Stomach smooth muscle (tissue), 2 donors: ENCODE measurements at regions not wholly inside any gene's neighbourhood (a gene's known extent, or its start where the extent isn't known, plus 50 kb on each side); places are given as distances from the start of the nearest gene placed in this dataset.
"Not testable (repeated sequence)": the region's sequence is repeated elsewhere in the genome, so short reads cannot be mapped to it uniquely, and the experiment has no call there.

Experiments used
- H3K27ac ChIP-seq: one replicate; pipeline ENCODE4 v1.7.0; 2013; ENCODE audit warnings: mild to moderate bottlenecking, low read length, inconsistent platforms
- H3K27me3 ChIP-seq, 2 donors: one replicate each; pipeline ENCODE4 v1.7.0; 2013; ENCODE audit warnings: low read length in 2 of 2; ENCODE audit not compliant: insufficient read depth in 2 of 2, control insufficient read depth in 1 of 2
- H3K36me3 ChIP-seq, 2 donors: one replicate each; pipeline ENCODE4 v1.7.0; 2013; ENCODE audit warnings: low read length in 2 of 2; ENCODE audit not compliant: control insufficient read depth in 2 of 2, insufficient read depth in 2 of 2
- H3K4me1 ChIP-seq: one replicate; pipeline ENCODE4 v1.7.0; 2013; ENCODE audit warnings: low read length; ENCODE audit not compliant: control insufficient read depth, insufficient read depth
- H3K4me3 ChIP-seq, 2 donors: one replicate each; pipeline ENCODE4 v1.7.0; 2013; ENCODE audit warnings: low read length in 2 of 2
- H3K9ac ChIP-seq, 2 donors: one replicate each; pipeline ENCODE4 v1.7.0; 2013; ENCODE audit warnings: low read length in 2 of 2, mild to moderate bottlenecking in 1 of 2
- H3K9me3 ChIP-seq, 2 donors: one replicate each; pipeline ENCODE4 v1.7.0; 2013; ENCODE audit warnings: low read length in 2 of 2; ENCODE audit not compliant: control insufficient read depth in 2 of 2
- donor health status: healthy.
- donor health status: Pancreatic carcinoma.

DNA sequence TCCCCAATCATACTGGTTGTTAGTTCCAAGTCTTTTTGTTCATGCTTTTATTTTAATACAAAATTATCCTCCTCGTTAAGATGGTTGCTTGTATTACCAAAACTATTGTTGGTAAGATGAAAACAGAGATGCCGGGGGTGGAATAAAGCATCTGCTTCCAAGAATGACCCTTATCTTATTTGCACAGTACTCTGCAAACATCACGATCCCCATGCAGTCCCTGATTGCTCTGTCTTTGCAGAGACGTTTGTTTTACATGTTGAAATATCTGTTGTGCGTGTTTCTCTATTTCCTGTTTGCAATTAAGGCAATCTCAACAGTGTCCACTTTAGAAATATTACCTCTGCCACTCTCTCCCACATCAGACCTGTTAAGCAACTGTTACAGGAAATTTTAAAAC, 141.3 kb upstream of the NCAM2 start:
- no peaks in the 10 kb centered on the region for H3K36me3 ChIP-seq
- no peak overlapping the region for H3K4me3 ChIP-seq
- no peaks in the 10 kb centered on the region for H3K4me1 ChIP-seq
- H3K9ac ChIP-seq, result no peak overlapping the region
- no peak overlapping the region for H3K27ac ChIP-seq
- H3K27me3 ChIP-seq, result no peaks in the 10 kb centered on the region
- H3K9me3 ChIP-seq, result peaks cover 0 to 3% of the 10 kb centered on the region in 2 donors

- Histone ChIP-seq H3K36me3 (no peaks in the 10 kb centered on the region), H3K4me3 (no peak overlapping the region), H3K9me3 (no peaks in the 10 kb centered on the region), H3K9ac (no peak overlapping the region), H3K27ac (no peak overlapping the region), H3K4me1 (no peaks in the 10 kb centered on the region), H3K27me3 (no peaks in the 10 kb centered on the region)
These were observed 124.0 kb upstream of the NCAM2 start for GRCh38 chr21:20874202-20874601.

GRCh38 chr21:20875742-20876141, 122.5 kb upstream of the NCAM2 start:
- Histone ChIP-seq H3K4me1 (no peaks in the 10 kb centered on the region), H3K9ac (no peak overlapping the region), H3K27me3 (no peaks in the 10 kb centered on the region)

GRCh38 chr21:20877976-20878375, 120.2 kb upstream of the NCAM2 start:
- no peaks in the 10 kb centered on the region for H3K4me1 ChIP-seq
- no peaks in the 10 kb centered on the region for H3K27me3 ChIP-seq
- no peak overlapping the region for H3K9ac ChIP-seq
- H3K36me3 ChIP-seq, result no peaks in the 10 kb centered on the region
- no peaks in the 10 kb centered on the region for H3K9me3 ChIP-seq
- H3K4me3 ChIP-seq, result no peak overlapping the region
- H3K27ac ChIP-seq, result no peak overlapping the region

More at GRCh38 chr21:20875742-20876141, 122.5 kb upstream of the NCAM2 start:
- Histone ChIP-seq H3K4me3 (no peak overlapping the region), H3K36me3 (no peaks in the 10 kb centered on the region), H3K27ac (no peak overlapping the region), H3K9me3 (no peaks in the 10 kb centered on the region)

- no peak overlapping the region for H3K27ac ChIP-seq
These were observed 115.5 kb upstream of the NCAM2 start for GRCh38 chr21:20882462-20883407.

GRCh38 chr21:20883408-20883800, 114.8 kb upstream of the NCAM2 start:
- Histone ChIP-seq H3K4me3 (no peak overlapping the region), H3K9ac (no peak overlapping the region), H3K27ac (no peak overlapping the region), H3K27me3 (no peaks in the 10 kb centered on the region), H3K4me1 (no peaks in the 10 kb centered on the region), H3K36me3 (no peaks in the 10 kb centered on the region), H3K9me3 (no peaks in the 10 kb centered on the region)

More at GRCh38 chr21:20882462-20883407, 115.5 kb upstream of the NCAM2 start:
- Histone ChIP-seq H3K4me1 (no peaks in the 10 kb centered on the region), H3K4me3 (no peak overlapping the region), H3K9ac (no peak overlapping the region), H3K36me3 (no peaks in the 10 kb centered on the region), H3K27me3 (no peaks in the 10 kb centered on the region), H3K9me3 (no peaks in the 10 kb centered on the region)

GRCh38 chr21:20902511-20902910, 95.7 kb upstream of the NCAM2 start:
- H3K9me3 ChIP-seq, result no peaks in the 10 kb centered on the region
- H3K4me3 ChIP-seq, result no peak overlapping the region
- no peak overlapping the region for H3K9ac ChIP-seq
- H3K4me1 ChIP-seq, result no peaks in the 10 kb centered on the region
- no peaks in the 10 kb centered on the region for H3K36me3 ChIP-seq
- no peak overlapping the region for H3K27ac ChIP-seq
- no peaks in the 10 kb centered on the region for H3K27me3 ChIP-seq

GRCh38 chr21:20902998-20903397, 95.2 kb upstream of the NCAM2 start:
- no peak overlapping the region for H3K9ac ChIP-seq
- no peaks in the 10 kb centered on the region for H3K9me3 ChIP-seq
- H3K27ac ChIP-seq, result no peak overlapping the region
- no peak overlapping the region for H3K4me3 ChIP-seq
- H3K36me3 ChIP-seq, result no peaks in the 10 kb centered on the region
- no peaks in the 10 kb centered on the region for H3K27me3 ChIP-seq
- H3K4me1 ChIP-seq, result no peaks in the 10 kb centered on the region

DNA sequence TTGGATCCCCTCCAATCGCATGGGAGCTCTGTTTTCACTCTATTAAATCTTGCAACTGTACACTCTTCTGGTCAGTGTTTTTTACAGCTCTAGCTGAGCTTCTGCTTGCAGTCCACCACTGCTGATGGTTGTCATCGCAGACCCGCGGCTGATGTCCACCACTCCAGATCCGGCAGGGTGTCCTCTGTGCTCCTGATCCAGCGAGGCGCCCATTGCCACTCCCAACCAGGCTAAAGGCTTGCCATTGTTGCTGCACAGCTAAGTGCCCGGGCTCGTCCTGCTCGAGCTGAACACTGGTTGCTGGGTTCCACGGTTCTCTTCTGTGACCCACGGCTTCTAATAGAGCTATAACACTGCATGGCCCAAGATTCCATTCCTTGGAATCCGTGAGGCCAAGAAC, 70.7 kb upstream of the NCAM2 start:
- H3K27me3 ChIP-seq, H3K4me1 ChIP-seq, H3K4me3 ChIP-seq, H3K36me3 ChIP-seq, H3K9ac ChIP-seq, H3K9me3 ChIP-seq, H3K27ac ChIP-seq: not testable (repeated sequence)

- Histone ChIP-seq H3K9ac (no peak overlapping the region), H3K4me1 (no peaks in the 10 kb centered on the region), H3K9me3 (no peaks in the 10 kb centered on the region), H3K27me3 (no peaks in the 10 kb centered on the region), H3K36me3 (no peaks in the 10 kb centered on the region), H3K27ac (no peak overlapping the region), H3K4me3 (no peak overlapping the region)
These were observed 55.7 kb upstream of the NCAM2 start for GRCh38 chr21:20942523-20942922.

DNA sequence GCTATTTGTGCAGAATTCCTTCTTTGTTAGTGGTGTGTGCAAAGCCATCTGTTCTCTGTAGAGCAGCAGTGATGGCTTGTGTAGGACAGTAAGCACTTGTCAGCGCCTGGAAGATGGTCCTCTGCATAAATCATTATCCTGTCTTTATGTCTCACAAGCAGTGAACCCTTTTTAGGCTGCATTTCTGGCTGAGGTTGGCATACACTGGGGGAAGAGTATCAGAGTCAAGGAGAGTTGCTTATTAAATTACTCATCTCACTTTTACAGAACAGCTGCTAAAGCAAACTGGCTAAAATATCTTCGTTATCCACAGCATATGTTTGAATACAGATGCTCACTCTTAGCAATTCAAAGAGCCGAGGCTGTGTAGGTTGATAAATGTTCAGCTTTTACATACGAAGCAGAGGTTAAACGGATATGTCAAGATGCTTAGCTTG, 54.6 kb upstream of the NCAM2 start:
- Histone ChIP-seq H3K36me3 (no peaks in the 10 kb centered on the region), H3K27me3 (no peaks in the 10 kb centered on the region), H3K4me3 (peak overlapping the region in 1 of 2 donors; percentile 26), H3K9ac (no peak overlapping the region), H3K27ac (no peak overlapping the region), H3K9me3 (no peaks in the 10 kb centered on the region), H3K4me1 (no peaks in the 10 kb centered on the region)
